HCT116 (cell line): ENCODE measurements at regions not wholly inside any gene's neighbourhood (a gene's known extent, or its start where the extent isn't known, plus 50 kb on each side); places are given as distances from the start of the nearest gene placed in this dataset.

ENCODE experiments used
- ATAC-seq: fragments of 200-7000 bp; cut with Tn5 transposase; 2 replicates; pipeline ENCODE4 v1.9.1; 2020; ENCODE audit warnings: mild to moderate bottlenecking, moderate library complexity
- BruUV-seq: library from RNA; stranded (reverse); fragments of 400-500 nt; replicated peaks from 2 replicates; lab custom pipeline; 2021; lab: Mats Ljungman, UMichigan
- CTCF ChIA-PET: fragments of 300-600 bp; sonication (Branson Sonifier 250); formaldehyde crosslinking; loops from one replicate; lab custom pipeline; 2021; ENCODE audit warnings: antibody characterized with exemption; lab: Charles Lee
- POLR2A ChIA-PET: fragments of 300-600, 350-600 bp; sonication (Branson Sonifier 250); formaldehyde crosslinking; loops from one replicate; lab custom pipeline; 2021; ENCODE audit warnings: antibody characterized with exemption; lab: Charles Lee
- RAD21 ChIA-PET, 2 experiments: fragments of 300-600 bp; sonication (Branson Sonifier 250); formaldehyde crosslinking; loops; one replicate each; lab custom pipeline; 2023; ENCODE audit warnings: low total read pairs in 2 of 2; ENCODE audit not compliant: uncharacterized antibody in 2 of 2, unreplicated experiment in 2 of 2, low non-redundant PET in 1 of 2; lab: Charles Lee
- DNase-seq: peaks from one replicate; pipeline ENCODE4 v3.0.0-alpha.2; 2010; ENCODE audit warnings: low read depth, low spot score
- H2AFZ ChIP-seq: fragments of 200-600 bp; shearing (Covaris generic), sonication (generic); 2 replicates; pipeline ENCODE4 v1.6.1; 2017; ENCODE audit warnings: low read depth, mixed run types, mixed read lengths, antibody characterized with exemption, low read length; ENCODE audit not compliant: poor library complexity, severe bottlenecking
- H3K27ac ChIP-seq: 2 replicates; pipeline ENCODE4 v1.5.1; 2012; ENCODE audit warnings: low read depth, low read length
- H3K27me3 ChIP-seq: fragments of 200-600 bp; sonication (generic); 2 replicates; pipeline ENCODE4 v1.6.1; 2016; ENCODE audit warnings: mixed run types, low read length, mixed read lengths; ENCODE audit not compliant: insufficient read depth
- H3K36me3 ChIP-seq, 2 experiments: fragments of 200-500 bp in 1 of 2; fragments of 200-600 bp in 1 of 2; sonication (Bioruptor generic) in 1 of 2; sonication (generic) in 1 of 2; 2 replicates each; pipeline versions ENCODE4 v1.5.1 to v1.6.1; 2014 to 2016; ENCODE audit warnings: low read length in 2 of 2, inconsistent platforms in 1 of 2, mixed read lengths in 1 of 2, mixed run types in 1 of 2; ENCODE audit not compliant: insufficient read depth in 2 of 2, control insufficient read depth in 1 of 2
- H3K4me1 ChIP-seq, 2 experiments: fragments of 200-600 bp in 1 of 2; sonication (generic) in 1 of 2; 2 replicates each; pipeline versions ENCODE4 v1.5.1 to v1.6.1; 2012 to 2017; ENCODE audit warnings: low read length in 2 of 2, inconsistent platforms in 1 of 2, mild to moderate bottlenecking in 1 of 2, mixed read lengths in 1 of 2, mixed run types in 1 of 2, moderate library complexity in 1 of 2; ENCODE audit not compliant: insufficient read depth in 2 of 2, control insufficient read depth in 1 of 2
- H3K4me2 ChIP-seq: fragments of 200-600 bp; sonication (generic); 2 replicates; pipeline ENCODE4 v1.6.1; 2017; ENCODE audit warnings: mixed run types, low read length, mixed read lengths
- H3K4me3 ChIP-seq, 2 experiments: fragments of 200-600 bp in 1 of 2; sonication (generic) in 1 of 2; replicated peaks in 1 of 2; 2 replicates each; pipeline ENCODE4 v1.5.1; 2011 to 2016; ENCODE audit warnings: low read length in 2 of 2, control low read depth in 1 of 2, low read depth in 1 of 2, mild to moderate bottlenecking in 1 of 2, mixed read lengths in 1 of 2, mixed run types in 1 of 2
- H3K79me2 ChIP-seq: fragments of 200-600 bp; sonication (generic); 2 replicates; pipeline ENCODE4 v1.6.1; 2017; ENCODE audit warnings: mild to moderate bottlenecking, mixed run types, low read length, moderate library complexity, mixed read lengths; ENCODE audit not compliant: insufficient read depth
- H3K9ac ChIP-seq: fragments of 200-600 bp; sonication (generic); 2 replicates; pipeline ENCODE4 v1.6.1; 2016; ENCODE audit warnings: low read length, mixed read lengths
- H3K9me2 ChIP-seq: fragments of 200-600 bp; sonication (generic), shearing (Covaris generic); 2 replicates; pipeline ENCODE4 v1.6.1; 2017; ENCODE audit warnings: mixed run types, mild to moderate bottlenecking, moderate library complexity; ENCODE audit not compliant: insufficient read depth
- H3K9me3 ChIP-seq, 2 experiments: fragments of 200-500 bp in 1 of 2; fragments of 200-600 bp in 1 of 2; sonication (Bioruptor generic) in 1 of 2; sonication (generic) in 1 of 2; 2 replicates each; pipeline ENCODE4 v1.6.1; 2014 to 2017; ENCODE audit warnings: low read length in 2 of 2, mixed read lengths in 2 of 2, inconsistent platforms in 1 of 2, low read depth in 1 of 2, mild to moderate bottlenecking in 1 of 2, mixed run types in 1 of 2, moderate library complexity in 1 of 2; ENCODE audit not compliant: control insufficient read depth in 1 of 2, insufficient read depth in 1 of 2
- H4K20me1 ChIP-seq: fragments of 200-600 bp; sonication (generic), shearing (Covaris generic); 2 replicates; pipeline ENCODE4 v1.6.1; 2017; ENCODE audit warnings: mixed run types, mild to moderate bottlenecking, moderate library complexity; ENCODE audit not compliant: insufficient read depth
- CBX3 ChIP-seq: IDR thresholded peaks from 2 replicates; pipeline ENCODE4 v1.6.1; 2012; ENCODE audit warnings: low read depth
- CEBPB ChIP-seq: IDR thresholded peaks from 2 replicates; pipeline ENCODE4 v1.6.1; 2012; ENCODE audit warnings: low read depth
- CTCF ChIP-seq, 3 experiments: fragments of 200-600 bp in 1 of 3; sonication (generic) in 1 of 3; IDR thresholded peaks in 2 of 3; conservative IDR thresholded peaks in 1 of 3; 2 replicates each; pipeline ENCODE4 v1.5.1; 2012 to 2017; ENCODE audit warnings: low read depth in 2 of 3, low read length in 2 of 3, antibody characterized with exemption in 1 of 3, borderline replicate concordance in 1 of 3, control low read depth in 1 of 3, mild to moderate bottlenecking in 1 of 3, mixed read lengths in 1 of 3, mixed run types in 1 of 3, moderate library complexity in 1 of 3; ENCODE audit not compliant: insufficient read depth in 1 of 3
- EGR1 ChIP-seq: IDR thresholded peaks from 2 replicates; pipeline ENCODE4 v1.6.1; 2012; ENCODE audit warnings: low read depth
- ELF1 ChIP-seq: IDR thresholded peaks from 2 replicates; pipeline ENCODE4 v1.6.1; 2012; ENCODE audit warnings: low read depth, borderline replicate concordance
- EZH2 ChIP-seq: fragments of 200-600 bp; sonication (generic); IDR thresholded peaks from 2 replicates; pipeline ENCODE4 v1.6.1; 2017; ENCODE audit warnings: antibody characterized with exemption, mixed run types
- FOSL1 ChIP-seq: IDR thresholded peaks from 2 replicates; pipeline ENCODE4 v1.6.1; 2012; ENCODE audit warnings: low read depth
- JUND ChIP-seq: IDR thresholded peaks from 2 replicates; pipeline ENCODE4 v1.6.1; 2012
- POLR2AphosphoS5 ChIP-seq: IDR thresholded peaks from 2 replicates; pipeline ENCODE4 v1.6.1; 2011; ENCODE audit warnings: mild to moderate bottlenecking, low read depth, low read length, moderate library complexity
- RAD21 ChIP-seq: IDR thresholded peaks from 2 replicates; pipeline ENCODE4 v1.6.1; 2012; ENCODE audit warnings: low read depth, mild to moderate bottlenecking
- SIN3A ChIP-seq: IDR thresholded peaks from 2 replicates; pipeline ENCODE4 v1.6.1; 2012; ENCODE audit warnings: low read depth
- SP1 ChIP-seq: IDR thresholded peaks from 2 replicates; pipeline ENCODE4 v1.6.1; 2012; ENCODE audit warnings: low read depth
- TCF7L2 ChIP-seq: IDR thresholded peaks from 2 replicates; pipeline ENCODE4 v1.7.0; 2011; ENCODE audit warnings: borderline replicate concordance, inconsistent platforms; ENCODE audit not compliant: insufficient read depth, insufficient read length; ENCODE audit errors: extremely low read depth
- YY1 ChIP-seq: IDR thresholded peaks from 2 replicates; pipeline ENCODE4 v1.6.1; 2011; ENCODE audit warnings: low read length, low read depth, moderate library complexity, mild to moderate bottlenecking; ENCODE audit not compliant: insufficient replicate concordance; ENCODE audit errors: extremely low read depth
- ZBTB33 ChIP-seq: IDR thresholded peaks from 2 replicates; pipeline ENCODE4 v1.6.1; 2011; ENCODE audit warnings: mild to moderate bottlenecking, low read length, moderate library complexity; ENCODE audit not compliant: insufficient replicate concordance; ENCODE audit errors: extremely low read depth
- ZFX ChIP-seq: fragments of 450-650 bp; IDR thresholded peaks from 2 replicates; pipeline ENCODE4 v1.6.1; 2017
- ZNF274 ChIP-seq: fragments of 200-500 bp; sonication (Bioruptor generic); IDR thresholded peaks from 2 replicates; pipeline ENCODE4 v1.6.1; 2014; ENCODE audit warnings: mild to moderate bottlenecking, low read depth, low read length, inconsistent platforms
- intact Hi-C: fragments of 100-400 bp; cut with micrococcal nuclease; formaldehyde crosslinking; loops from 2 replicates; pipeline ENCODE4 v1.10.0; 2022
- TF ChIP-seq, protein P1 (sequence below): IDR thresholded peaks from 2 replicates; pipeline ENCODE4 v1.6.1; 2012
- TF ChIP-seq, protein P2 (sequence below): IDR thresholded peaks from 2 replicates; pipeline ENCODE4 v1.6.1; 2012
- TF ChIP-seq, protein P3 (sequence below): IDR thresholded peaks from 2 replicates; pipeline ENCODE4 v1.6.1; 2012; ENCODE audit warnings: low read depth

GRCh38 chr4:84286048-84286447, 213.0 kb downstream of the NKX6-1 start:
- no peak overlapping the region for H3K4me3 ChIP-seq

More at GRCh38 chr4:84286048-84286447, 213.0 kb downstream of the NKX6-1 start:
- intact Hi-C loops = no loop called here
- H3K9me3 ChIP-seq = no peaks in the 10 kb centered on the region
- DNase-seq (no peak), ATAC-seq (no peak)
- H3K4me2 ChIP-seq = no peak overlapping the region
- ChIA-PET CTCF (no interaction called here), POLR2A (no interaction called here), RAD21 (no interaction called here)
- H4K20me1 ChIP-seq = no peaks in the 10 kb centered on the region
- no peaks in the 10 kb centered on the region for H3K36me3 ChIP-seq
- H3K4me1 ChIP-seq = no peaks in the 10 kb centered on the region
- H3K9ac ChIP-seq = no peak overlapping the region
- no peaks in the 10 kb centered on the region for H3K9me2 ChIP-seq
- no peak overlapping the region for H3K27ac ChIP-seq
- TF ChIP-seq ELF1 (no peak), ZNF274 (no peak), EGR1 (no peak), YY1 (no peak), JUND (no peak), ZBTB33 (no peak), CEBPB (no peak), SIN3A (no peak), SP1 (no peak), ZFX (no peak), RAD21 (no peak), POLR2AphosphoS5 (no peak), CBX3 (no peak), FOSL1 (no peak), EZH2 (no peak), CTCF (IDR thresholded peaks at IDR 0.05 in 2 of 3, conservative IDR thresholded peaks at IDR 0.05 in 1 of 3; ENCODE audit: borderline replicate concordance in 1 of 3, insufficient read depth in 1 of 3, low read depth in 2 of 3, low read length in 2 of 3) (no peak), TCF7L2 (no peak)
- TF ChIP-seq, protein P1, sequence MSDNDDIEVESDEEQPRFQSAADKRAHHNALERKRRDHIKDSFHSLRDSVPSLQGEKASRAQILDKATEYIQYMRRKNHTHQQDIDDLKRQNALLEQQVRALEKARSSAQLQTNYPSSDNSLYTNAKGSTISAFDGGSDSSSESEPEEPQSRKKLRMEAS = no peak
- TF ChIP-seq, protein P2, sequence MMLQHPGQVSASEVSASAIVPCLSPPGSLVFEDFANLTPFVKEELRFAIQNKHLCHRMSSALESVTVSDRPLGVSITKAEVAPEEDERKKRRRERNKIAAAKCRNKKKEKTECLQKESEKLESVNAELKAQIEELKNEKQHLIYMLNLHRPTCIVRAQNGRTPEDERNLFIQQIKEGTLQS = no peak
- TF ChIP-seq, protein P3, sequence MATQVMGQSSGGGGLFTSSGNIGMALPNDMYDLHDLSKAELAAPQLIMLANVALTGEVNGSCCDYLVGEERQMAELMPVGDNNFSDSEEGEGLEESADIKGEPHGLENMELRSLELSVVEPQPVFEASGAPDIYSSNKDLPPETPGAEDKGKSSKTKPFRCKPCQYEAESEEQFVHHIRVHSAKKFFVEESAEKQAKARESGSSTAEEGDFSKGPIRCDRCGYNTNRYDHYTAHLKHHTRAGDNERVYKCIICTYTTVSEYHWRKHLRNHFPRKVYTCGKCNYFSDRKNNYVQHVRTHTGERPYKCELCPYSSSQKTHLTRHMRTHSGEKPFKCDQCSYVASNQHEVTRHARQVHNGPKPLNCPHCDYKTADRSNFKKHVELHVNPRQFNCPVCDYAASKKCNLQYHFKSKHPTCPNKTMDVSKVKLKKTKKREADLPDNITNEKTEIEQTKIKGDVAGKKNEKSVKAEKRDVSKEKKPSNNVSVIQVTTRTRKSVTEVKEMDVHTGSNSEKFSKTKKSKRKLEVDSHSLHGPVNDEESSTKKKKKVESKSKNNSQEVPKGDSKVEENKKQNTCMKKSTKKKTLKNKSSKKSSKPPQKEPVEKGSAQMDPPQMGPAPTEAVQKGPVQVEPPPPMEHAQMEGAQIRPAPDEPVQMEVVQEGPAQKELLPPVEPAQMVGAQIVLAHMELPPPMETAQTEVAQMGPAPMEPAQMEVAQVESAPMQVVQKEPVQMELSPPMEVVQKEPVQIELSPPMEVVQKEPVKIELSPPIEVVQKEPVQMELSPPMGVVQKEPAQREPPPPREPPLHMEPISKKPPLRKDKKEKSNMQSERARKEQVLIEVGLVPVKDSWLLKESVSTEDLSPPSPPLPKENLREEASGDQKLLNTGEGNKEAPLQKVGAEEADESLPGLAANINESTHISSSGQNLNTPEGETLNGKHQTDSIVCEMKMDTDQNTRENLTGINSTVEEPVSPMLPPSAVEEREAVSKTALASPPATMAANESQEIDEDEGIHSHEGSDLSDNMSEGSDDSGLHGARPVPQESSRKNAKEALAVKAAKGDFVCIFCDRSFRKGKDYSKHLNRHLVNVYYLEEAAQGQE = no peak
- H3K79me2 ChIP-seq = no peaks in the 10 kb centered on the region
- BruUV-seq = no TSS peak
- no peaks in the 10 kb centered on the region for H3K27me3 ChIP-seq
- H2AFZ ChIP-seq = no peak overlapping the region
